Activated CD4-positive, alpha-beta T cell treated with anti-CD3 and anti-CD28 coated beads, Interleukin-2, amount 50 U/mL, for 24 hours (primary cell): ENCODE measurements at regions not wholly inside any gene's neighbourhood (a gene's known extent, or its start where the extent isn't known, plus 50 kb on each side); places are given as distances from the start of the nearest gene placed in this dataset.

ENCODE experiments used
- DNase-seq, 2 donors: peaks; one replicate each; pipeline ENCODE4 v3.0.0-alpha.2; 2020; ENCODE audit warnings: low read depth in 1 of 2, low spot score in 1 of 2

DNA sequence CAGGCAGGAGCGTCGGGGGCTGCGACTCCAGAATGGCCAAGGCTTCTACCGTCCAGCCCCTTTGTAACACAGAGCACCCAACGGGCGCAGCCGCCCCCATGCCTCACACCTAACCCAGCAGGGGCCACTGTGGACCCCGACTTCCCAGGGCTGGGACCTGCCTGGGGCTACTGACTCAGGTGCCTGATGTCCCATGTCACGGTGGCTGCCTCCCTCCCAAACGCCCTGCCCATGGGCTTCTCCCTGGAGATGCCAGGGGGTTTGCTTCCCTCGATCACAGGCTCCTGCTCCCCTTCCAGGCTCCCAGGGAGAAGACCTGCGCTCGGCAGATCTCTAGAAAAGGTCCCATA lies 84.0 kb downstream of the MYEOV start:
- no peak for DNase-seq

- no peak for DNase-seq
Observed at GRCh38 chr11:69378303-69379141, 84.6 kb downstream of the MYEOV start.

DNA sequence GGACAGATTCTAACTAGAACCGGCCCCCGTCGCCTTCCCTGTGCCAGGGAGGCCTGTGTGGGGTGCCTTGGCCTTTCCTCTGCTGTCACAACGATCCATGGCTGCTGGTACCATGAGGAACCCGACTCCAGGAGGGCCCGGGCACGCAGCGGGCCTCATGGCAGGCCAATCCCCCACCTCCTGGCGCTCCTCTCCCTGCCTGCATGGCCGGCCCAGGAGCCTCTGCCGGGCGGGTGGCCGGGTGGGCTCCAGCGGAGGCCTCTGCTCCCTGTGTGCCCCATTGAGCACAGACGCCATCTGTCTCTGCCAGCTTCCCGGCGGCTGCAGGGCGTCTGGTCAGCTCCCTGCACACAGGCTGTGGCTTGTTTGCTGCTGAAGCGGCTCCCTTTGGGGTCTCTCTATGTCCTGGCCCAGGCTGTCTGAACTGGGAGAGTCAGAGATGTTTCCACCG lies 86.5 kb downstream of the MYEOV start:
- no peak for DNase-seq

DNA sequence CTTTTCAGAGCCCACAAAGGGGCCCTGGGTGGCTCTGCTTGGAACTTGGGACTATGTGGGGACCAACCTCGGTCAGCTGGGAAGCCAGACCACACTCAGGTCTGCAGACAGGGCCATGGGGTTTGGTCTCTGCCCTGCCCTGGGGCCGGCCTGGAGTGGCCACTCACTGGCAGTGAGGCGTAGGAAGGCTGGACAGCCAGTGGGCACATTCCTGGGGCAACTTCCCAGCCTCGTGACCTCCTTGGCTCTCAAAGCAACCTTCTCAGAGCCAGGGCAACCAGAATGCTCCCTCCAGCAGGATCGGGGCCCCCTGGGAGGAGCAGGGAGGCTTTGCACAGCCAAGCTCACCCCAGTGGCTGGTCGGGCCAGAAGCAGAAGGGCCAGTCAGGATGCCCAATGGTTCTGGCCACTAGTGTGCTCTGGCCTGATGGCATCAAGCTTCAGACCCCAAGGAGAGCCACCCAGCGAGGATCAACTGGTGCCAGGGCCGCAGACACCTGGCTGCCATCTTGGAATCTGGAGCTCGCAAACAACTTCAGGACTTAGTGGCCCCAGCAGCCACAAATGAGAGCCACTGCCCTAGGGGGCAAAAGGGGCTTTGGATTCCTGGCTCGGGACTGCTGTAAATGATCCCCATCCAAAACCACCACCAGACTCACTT lies 87.1 kb downstream of the MYEOV start:
- DNase-seq = no peak

- DNase-seq = no peak
Observed at GRCh38 chr11:69381681-69382130, 87.8 kb downstream of the MYEOV start.

- DNase-seq = no peak
Observed at GRCh38 chr11:69382131-69383128, 88.5 kb downstream of the MYEOV start.

- DNase-seq = no peak
Observed at GRCh38 chr11:69383372-69384250, 89.7 kb downstream of the MYEOV start.

DNA sequence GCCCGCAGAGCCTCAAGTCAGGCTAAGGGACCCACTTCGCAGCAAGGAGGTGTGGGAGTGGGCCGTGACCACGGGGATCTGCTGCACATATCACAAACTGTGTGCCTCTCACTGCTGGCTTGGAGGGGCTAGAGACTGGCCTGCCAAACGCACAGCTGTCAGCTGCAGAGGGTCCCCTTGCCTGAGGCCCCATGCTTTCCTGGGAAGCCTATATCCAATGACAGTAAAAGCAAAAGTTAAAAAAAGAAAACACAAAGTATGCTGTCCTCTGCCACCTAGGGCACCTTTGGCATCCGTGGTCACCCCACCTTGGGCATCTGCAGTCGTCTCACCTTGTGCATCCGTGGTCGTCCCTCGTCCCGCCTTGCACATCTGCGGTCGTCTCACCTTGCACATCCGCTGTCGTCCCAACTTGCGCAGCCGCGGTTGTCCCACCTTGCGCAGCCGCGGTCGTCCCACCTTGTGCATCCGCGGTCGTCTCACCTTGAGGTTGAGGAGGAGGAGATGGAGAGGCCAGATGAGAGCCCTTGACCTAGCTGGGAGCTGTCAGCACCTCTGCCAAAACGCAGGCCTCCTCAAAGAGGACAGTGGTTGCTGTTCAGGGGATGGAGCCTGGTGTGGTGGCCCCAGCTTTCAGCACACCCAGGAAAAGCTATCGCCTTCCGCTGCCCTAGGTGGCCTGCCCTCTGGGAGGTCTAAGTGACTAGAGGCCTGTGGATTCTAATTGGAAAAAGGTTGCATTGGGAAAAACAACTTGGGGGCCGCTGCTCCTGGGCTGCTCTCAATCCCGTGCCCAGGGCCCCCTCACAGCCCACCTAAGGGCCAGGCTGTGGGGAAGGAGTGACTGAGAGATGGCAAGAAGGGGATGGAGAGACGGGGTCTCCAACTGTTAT lies 90.5 kb downstream of the MYEOV start:
- no peak for DNase-seq

GRCh38 chr11:69385144-69385820 lies 91.3 kb downstream of the MYEOV start:
- DNase-seq = no peak

DNA sequence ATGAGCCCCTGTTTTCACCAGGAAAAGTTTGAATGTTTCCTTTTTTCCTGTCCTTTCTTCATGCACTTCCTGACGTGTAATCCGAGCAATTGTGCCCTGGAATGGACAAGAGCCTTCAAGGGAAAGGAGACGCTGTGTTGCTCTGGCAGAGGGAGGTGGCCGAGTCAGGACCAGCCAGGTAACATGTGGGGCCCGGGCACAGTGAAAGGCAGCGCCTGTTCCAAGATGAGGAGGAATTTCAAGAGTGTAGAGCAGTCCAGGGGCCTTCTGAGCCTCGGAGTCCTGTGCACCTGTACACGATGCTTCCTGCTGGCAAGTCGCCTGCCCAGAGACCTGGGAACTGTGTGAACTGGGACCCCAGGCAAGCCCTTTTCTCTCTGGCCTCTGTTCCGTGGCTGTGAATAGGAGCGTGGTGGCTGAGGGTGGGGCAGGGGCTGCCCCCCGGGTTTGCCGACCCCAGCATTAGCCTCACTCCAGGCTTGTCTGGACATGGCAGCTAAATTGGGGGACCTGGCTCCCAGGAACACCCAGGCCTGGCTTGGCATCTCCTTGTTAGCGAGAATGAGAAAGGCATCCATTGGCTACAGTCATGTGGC lies 92.0 kb downstream of the MYEOV start:
- DNase-seq = no peak

DNA sequence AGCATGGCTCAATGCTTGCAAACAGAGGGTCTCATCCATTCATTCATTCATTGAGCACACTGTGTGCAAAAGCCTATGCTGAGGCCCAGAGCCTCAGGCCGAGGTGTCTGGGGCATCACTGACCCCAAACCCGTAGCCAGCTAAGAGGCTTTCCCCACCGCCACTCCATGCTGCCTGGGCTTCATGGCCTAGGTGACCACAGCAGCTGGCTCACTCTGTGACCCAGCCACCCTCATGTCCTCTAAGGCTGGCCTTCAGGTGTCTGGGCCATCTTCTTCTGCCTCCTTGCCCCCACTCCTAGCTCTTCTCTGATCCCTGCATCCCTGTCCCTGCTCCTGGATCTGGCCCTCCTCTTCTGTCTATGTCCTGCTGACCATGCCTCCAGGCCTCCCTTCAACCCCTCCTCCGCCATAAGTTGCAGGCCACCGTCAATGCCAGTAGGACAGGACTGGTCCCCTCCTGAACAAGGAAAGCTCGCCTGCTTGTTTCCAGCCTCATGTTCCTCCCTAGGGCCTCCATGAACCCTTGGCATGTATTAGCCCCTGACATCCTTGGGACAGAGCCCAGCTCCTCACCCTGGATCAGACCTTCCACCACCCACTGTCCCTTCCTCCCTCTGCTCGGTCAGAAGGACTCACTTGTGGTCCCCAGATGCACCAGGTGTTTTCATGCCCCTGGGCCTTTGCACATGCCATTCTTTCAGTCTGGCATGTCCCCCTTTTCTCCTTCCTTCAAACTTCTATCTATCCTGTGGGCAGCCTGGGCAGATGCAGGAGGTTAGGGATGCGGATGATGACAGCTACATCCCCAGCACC lies 92.8 kb downstream of the MYEOV start:
- no peak for DNase-seq

GRCh38 chr11:69387409-69387885 lies 93.5 kb downstream of the MYEOV start:
- no peak for DNase-seq

GRCh38 chr11:69388210-69388609 lies 93.3 kb upstream of the LINC01488 start:
- no peak for DNase-seq

- no peak for DNase-seq
Observed at GRCh38 chr11:69388661-69389060, 92.8 kb upstream of the LINC01488 start.

- no peak for DNase-seq
Observed at GRCh38 chr11:69390561-69390960, 90.9 kb upstream of the LINC01488 start.

- DNase-seq = no peak
Observed at GRCh38 chr11:69391192-69392103, 90.0 kb upstream of the LINC01488 start.
